NCI-H748 (cell line): ENCODE measurements at regions not wholly inside any gene's neighbourhood (a gene's known extent, or its start where the extent isn't known, plus 50 kb on each side); places are given as distances from the start of the nearest gene placed in this dataset.

Experiments used
- DNase-seq: peaks from one replicate; lab custom pipeline; 2025; ENCODE audit not compliant: unreplicated experiment; lab: John Stamatoyannopoulos, UW

DNA sequence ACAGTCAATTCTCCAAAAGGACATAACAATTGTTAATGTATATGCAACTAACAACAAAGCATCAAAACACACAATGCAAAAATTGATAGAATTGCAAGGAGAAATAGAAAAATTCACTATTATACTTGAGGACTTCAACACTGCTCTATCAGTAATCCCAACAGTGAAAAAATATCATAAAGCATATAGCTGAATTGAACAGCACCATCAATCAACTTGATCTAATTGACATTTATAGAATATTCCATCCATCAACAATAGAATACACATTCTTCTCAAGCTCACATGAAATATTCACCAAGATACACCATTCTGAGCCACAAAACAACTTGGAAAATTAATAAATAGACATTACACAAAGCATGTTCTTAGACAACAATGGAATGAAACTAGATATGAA is 60.1 kb upstream of the ASXL3 start:
- no peak for DNase-seq

DNA sequence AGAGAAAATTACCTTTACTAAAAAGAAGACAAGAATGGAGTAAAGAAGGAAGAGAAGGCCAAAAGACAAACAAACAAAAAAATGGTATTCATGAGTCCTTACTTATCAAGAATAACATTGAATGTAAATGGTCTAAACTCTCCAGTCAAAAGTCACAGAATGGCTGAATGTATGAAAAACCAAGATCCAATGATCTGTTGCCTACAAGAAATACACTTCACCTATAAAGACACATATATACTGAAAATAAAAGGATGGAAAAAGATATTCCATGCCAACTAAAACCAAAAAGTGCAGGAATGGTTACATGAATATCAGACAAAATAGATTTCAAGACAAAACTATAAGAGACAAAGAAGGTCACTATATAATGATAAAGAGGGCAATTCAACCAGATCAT is 65.0 kb upstream of the ASXL3 start:
- DNase-seq: no peak

DNA sequence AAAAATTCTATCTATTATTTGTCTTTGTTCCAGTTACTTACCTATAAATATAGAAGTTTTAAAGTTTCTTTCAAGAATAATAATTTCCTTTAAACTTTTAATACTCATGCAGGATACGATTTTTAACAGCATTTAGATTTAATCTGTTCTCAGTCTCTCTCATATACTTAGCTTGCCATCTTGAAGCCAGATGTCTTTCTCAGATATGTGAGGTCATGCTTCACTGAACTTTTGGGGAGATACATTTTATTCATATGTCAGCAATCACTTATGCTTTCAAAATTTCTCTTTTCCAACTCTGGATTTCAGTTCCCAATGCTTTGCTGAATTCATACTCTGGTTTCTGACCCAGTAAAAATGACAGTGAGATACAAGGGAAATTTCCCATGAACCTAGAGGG is 66.5 kb upstream of the CCDC178 start:
- no peak for DNase-seq

DNA sequence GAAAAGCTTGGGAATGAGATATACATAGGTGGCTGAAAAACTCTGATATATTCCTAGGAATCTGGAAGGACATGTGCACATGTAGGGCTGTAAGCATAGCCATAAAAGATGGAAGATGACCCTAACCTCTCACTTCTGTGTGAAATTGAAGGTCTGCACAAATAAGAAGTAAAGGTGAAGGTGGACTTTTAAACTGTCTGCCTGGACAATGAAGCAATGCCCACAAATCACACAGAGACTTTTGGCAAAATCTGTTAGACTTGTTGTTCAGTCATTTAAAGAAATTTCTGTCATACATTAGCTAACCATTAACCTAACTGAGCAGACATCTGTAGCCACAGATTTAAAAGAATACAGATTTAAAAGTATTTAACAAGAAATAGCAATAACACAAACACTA is 65.3 kb upstream of the CCDC178 start:
- DNase-seq: no peak

DNA sequence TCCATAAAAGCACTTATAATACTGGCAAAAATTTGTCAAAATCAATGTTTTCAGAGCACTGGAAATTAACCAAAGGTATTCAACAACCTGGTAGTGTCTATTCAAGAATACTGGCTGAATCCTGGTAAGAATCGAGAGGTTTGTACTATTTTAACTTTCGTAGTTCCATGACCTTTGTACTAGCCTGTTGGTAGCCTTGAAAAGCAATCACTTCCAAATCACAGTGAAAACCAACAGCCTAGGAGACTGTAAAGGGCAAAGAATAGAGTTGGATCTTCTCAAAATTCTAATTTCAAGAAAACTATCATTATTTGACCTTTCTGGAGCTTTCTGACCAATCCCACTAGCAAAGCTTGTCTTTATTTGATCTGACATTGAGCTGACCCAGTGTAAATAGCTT is 64.8 kb upstream of the CCDC178 start:
- no peak for DNase-seq

DNA sequence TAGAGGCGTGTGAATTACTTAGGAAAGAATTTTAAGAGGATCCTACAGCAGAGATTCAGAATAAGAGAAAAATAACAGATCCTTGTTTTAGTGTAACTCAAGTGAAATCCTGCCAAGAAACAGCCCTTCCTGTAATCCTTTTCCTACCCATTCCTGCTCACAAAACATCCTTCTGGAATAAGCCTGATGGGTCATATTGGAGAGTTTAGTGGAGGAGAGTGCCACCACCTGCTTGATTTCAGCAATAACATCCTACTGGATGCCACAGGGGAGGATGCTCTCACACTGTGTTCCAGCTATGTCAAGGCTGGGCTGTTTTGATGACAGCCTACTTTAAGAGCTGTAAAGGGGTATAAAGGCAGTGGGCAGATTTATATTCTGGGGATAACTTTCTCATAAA is 54.8 kb upstream of the CCDC178 start:
- peak; percentile 82 for DNase-seq
